Neural cell (in vitro differentiated cells): ENCODE measurements at regions not wholly inside any gene's neighbourhood (a gene's known extent, or its start where the extent isn't known, plus 50 kb on each side); places are given as distances from the start of the nearest gene placed in this dataset.

Experiments used
- H2AFZ ChIP-seq: fragments of 200-600, 300-800 bp; sonication (generic), shearing (Covaris generic); 2 replicates; pipeline ENCODE4 v1.6.0; 2014; ENCODE audit warnings: low read depth, mild to moderate bottlenecking, antibody characterized with exemption, low read length, moderate library complexity
- H3F3A ChIP-seq: fragments of 200-600 bp; shearing (Covaris generic); 2 replicates; pipeline ENCODE4 v1.6.1; 2016; ENCODE audit warnings: mild to moderate bottlenecking, moderate library complexity, mixed read lengths, antibody characterized with exemption, low read length; ENCODE audit not compliant: insufficient read depth, poor library complexity, severe bottlenecking
- H3K27ac ChIP-seq: fragments of 200-600, 300-800 bp; sonication (generic), shearing (Covaris generic); 2 replicates; pipeline ENCODE4 v1.5.1; 2014; ENCODE audit warnings: mild to moderate bottlenecking, low read length, moderate library complexity
- H3K27me3 ChIP-seq: fragments of 300-800, 200-600 bp; sonication (generic), shearing (Covaris generic); 2 replicates; pipeline ENCODE4 v1.6.0; 2014; ENCODE audit warnings: mild to moderate bottlenecking, low read depth, low read length, moderate library complexity; ENCODE audit not compliant: insufficient read depth
- H3K36me3 ChIP-seq: fragments of 300-800, 200-600 bp; sonication (generic), shearing (Covaris generic); 2 replicates; pipeline ENCODE4 v1.5.1; 2014; ENCODE audit warnings: mild to moderate bottlenecking, antibody characterized with exemption, low read length, moderate library complexity; ENCODE audit not compliant: insufficient read depth
- H3K4me2 ChIP-seq: fragments of 300-800, 200-600 bp; sonication (generic), shearing (Covaris generic); 2 replicates; pipeline ENCODE4 v1.6.0; 2014; ENCODE audit warnings: mild to moderate bottlenecking, low read length
- H3K4me3 ChIP-seq: fragments of 300-800, 200-600 bp; sonication (generic), shearing (Covaris generic); 2 replicates; pipeline ENCODE4 v1.5.1; 2014; ENCODE audit warnings: mild to moderate bottlenecking, low read length, moderate library complexity
- H3K79me2 ChIP-seq: fragments of 200-600 bp; shearing (Covaris generic); replicated peaks from 2 replicates; pipeline ENCODE4 v1.6.0; 2014; ENCODE audit warnings: mild to moderate bottlenecking, low read length, moderate library complexity; ENCODE audit not compliant: insufficient read depth
- H3K9ac ChIP-seq: fragments of 300-800, 200-600 bp; sonication (generic), shearing (Covaris generic); 2 replicates; pipeline ENCODE4 v1.6.1; 2016; ENCODE audit warnings: mild to moderate bottlenecking, low read length, mixed read lengths
- H3K9me2 ChIP-seq: fragments of 200-600 bp; shearing (Covaris generic); 2 replicates; pipeline ENCODE4 v1.6.1; 2016; ENCODE audit warnings: mild to moderate bottlenecking, low read length, mixed read lengths; ENCODE audit not compliant: insufficient read depth
- H3K9me3 ChIP-seq: fragments of 200-600, 300-800 bp; sonication (generic), shearing (Covaris generic); 2 replicates; pipeline ENCODE4 v1.6.1; 2016; ENCODE audit warnings: mild to moderate bottlenecking, mixed run types, low read length, moderate library complexity, mixed read lengths
- H4K20me1 ChIP-seq: fragments of 200-600 bp; shearing (Covaris generic); 2 replicates; pipeline ENCODE4 v1.6.1; 2016; ENCODE audit warnings: mild to moderate bottlenecking, mixed run types; ENCODE audit not compliant: insufficient read depth
- CTCF ChIP-seq: fragments of 450-650 bp; IDR thresholded peaks from 2 replicates; pipeline ENCODE4 v1.5.1; 2014; ENCODE audit warnings: antibody characterized with exemption, mild to moderate bottlenecking, moderate library complexity; ENCODE audit not compliant: poor library complexity, severe bottlenecking
- EP300 ChIP-seq: fragments of 450-650 bp; conservative IDR thresholded peaks from 2 replicates; pipeline ENCODE4 v1.6.1; 2014; ENCODE audit warnings: antibody characterized with exemption, mild to moderate bottlenecking, moderate library complexity; ENCODE audit not compliant: poor library complexity, severe bottlenecking
- EZH2 ChIP-seq: fragments of 200-600, 300-800 bp; shearing (Covaris generic), sonication (generic); IDR thresholded peaks from 2 replicates; pipeline ENCODE4 v1.6.1; 2014; ENCODE audit warnings: antibody characterized with exemption, low read length, borderline replicate concordance, mild to moderate bottlenecking; ENCODE audit not compliant: insufficient read depth, poor library complexity, severe bottlenecking
- MXI1 ChIP-seq: fragments of 450-650 bp; conservative IDR thresholded peaks from 2 replicates; pipeline ENCODE4 v1.6.1; 2014; ENCODE audit warnings: antibody characterized with exemption, mild to moderate bottlenecking; ENCODE audit not compliant: poor library complexity, severe bottlenecking
- POLR2AphosphoS5 ChIP-seq: IDR thresholded peaks from 2 replicates; pipeline ENCODE4 v1.6.1; 2012
- RAD21 ChIP-seq: fragments of 450-650 bp; conservative IDR thresholded peaks from 2 replicates; pipeline ENCODE4 v1.6.1; 2014; ENCODE audit warnings: antibody characterized with exemption, mild to moderate bottlenecking, moderate library complexity
- REST ChIP-seq: IDR thresholded peaks from 2 replicates; pipeline ENCODE4 v1.6.1; 2012; ENCODE audit warnings: borderline replicate concordance
- SMC3 ChIP-seq: fragments of 450-650 bp; conservative IDR thresholded peaks from 2 replicates; pipeline ENCODE4 v1.6.1; 2014; ENCODE audit warnings: antibody characterized with exemption, mild to moderate bottlenecking, moderate library complexity; ENCODE audit not compliant: poor library complexity
- TAF1 ChIP-seq: IDR thresholded peaks from 2 replicates; pipeline ENCODE4 v1.6.1; 2012; ENCODE audit warnings: low read depth

DNA sequence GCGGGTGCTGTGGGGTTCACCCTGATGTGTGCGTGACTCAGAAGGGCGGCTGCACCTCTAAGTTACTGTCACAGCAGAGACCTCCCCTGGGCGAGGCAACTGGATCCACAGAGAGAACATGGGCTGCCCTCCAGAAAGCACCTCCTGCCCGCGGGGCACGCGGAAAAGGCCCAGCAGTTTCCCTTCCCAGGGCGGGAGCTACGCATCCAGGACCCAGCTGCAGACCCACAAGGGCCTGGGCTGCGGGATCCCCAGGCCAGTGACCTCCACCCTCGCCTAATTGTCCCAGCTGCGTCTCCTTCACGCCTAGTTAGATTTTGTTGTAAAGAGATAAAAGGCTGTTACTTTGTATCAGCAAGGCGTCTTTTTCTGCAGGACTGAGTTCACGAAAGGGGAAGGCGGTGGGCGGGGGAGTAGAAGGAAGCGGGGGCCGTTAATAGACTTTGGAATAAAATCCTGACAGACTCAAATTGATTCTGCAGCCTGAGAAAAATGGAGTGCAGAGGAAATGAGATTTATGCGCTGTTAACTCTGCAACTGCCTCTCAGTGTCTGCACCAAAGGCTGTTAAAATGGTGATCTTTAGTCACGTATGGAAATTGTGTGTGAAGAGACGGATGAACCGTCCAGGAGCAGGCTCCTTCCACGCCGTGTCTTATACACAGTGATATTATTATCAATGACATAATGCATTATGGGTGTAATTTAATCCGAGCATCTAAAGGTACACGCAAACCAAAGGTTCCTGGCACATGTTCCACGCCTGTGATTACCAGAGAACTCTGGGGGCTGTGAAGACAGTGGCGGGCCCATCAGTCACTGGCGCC lies 65.9 kb upstream of the FBRSL1 start:
- H3K4me2 ChIP-seq = no peak overlapping the region
- H3K9me3 ChIP-seq = no peaks in the 10 kb centered on the region
- no peaks in the 10 kb centered on the region for H4K20me1 ChIP-seq
- no peaks in the 10 kb centered on the region for H3F3A ChIP-seq
- no peaks in the 10 kb centered on the region for H3K79me2 ChIP-seq
- no peaks in the 10 kb centered on the region for H3K9me2 ChIP-seq
- no peaks in the 10 kb centered on the region for H3K36me3 ChIP-seq
- peak overlapping the region; percentile 33 for H3K27ac ChIP-seq
- peak overlapping the region; percentile 32 for H3K9ac ChIP-seq
- TF ChIP-seq SMC3 (peak; percentile 14), EZH2 (no peak), REST (peak; percentile 46)
- H3K4me3 ChIP-seq = peak overlapping the region; percentile 17
- no peaks in the 10 kb centered on the region for H3K27me3 ChIP-seq
- H2AFZ ChIP-seq = no peak overlapping the region

- H4K20me1 ChIP-seq = no peaks in the 10 kb centered on the region
- H3K9ac ChIP-seq = no peak overlapping the region
- H3K4me3 ChIP-seq = peak overlapping the region; percentile 17
- H3K4me2 ChIP-seq = no peak overlapping the region
- H2AFZ ChIP-seq = no peak overlapping the region
- no peaks in the 10 kb centered on the region for H3K27me3 ChIP-seq
- H3F3A ChIP-seq = no peaks in the 10 kb centered on the region
- no peak overlapping the region for H3K27ac ChIP-seq
- TF ChIP-seq RAD21 = no peak
- TF ChIP-seq TAF1 = no peak
- no peak for TF ChIP-seq EZH2
- no peak for TF ChIP-seq MXI1
- TF ChIP-seq CTCF = no peak
- no peak for TF ChIP-seq REST
- TF ChIP-seq SMC3 = no peak
- TF ChIP-seq EP300 = no peak
- no peak for TF ChIP-seq POLR2AphosphoS5
- no peaks in the 10 kb centered on the region for H3K36me3 ChIP-seq
- no peaks in the 10 kb centered on the region for H3K79me2 ChIP-seq
- no peaks in the 10 kb centered on the region for H3K9me2 ChIP-seq
- H3K9me3 ChIP-seq = no peaks in the 10 kb centered on the region
Observed at GRCh38 chr12:132423251-132423819, 66.6 kb upstream of the FBRSL1 start.
